Right lobe of liver (tissue), 4 donors: ENCODE measurements at regions not wholly inside any gene's neighbourhood (a gene's known extent, or its start where the extent isn't known, plus 50 kb on each side); places are given as distances from the start of the nearest gene placed in this dataset.

Source experiments
- POLR2A ChIP-seq: fragments of 450-650 bp; IDR thresholded peaks from one replicate; pipeline ENCODE4 v1.6.1; 2017; ENCODE audit warnings: antibody characterized with exemption, mild to moderate bottlenecking
- TF ChIP-seq, protein P1 (sequence below), 4 donors: fragments of 200-600 bp in 3 of 4; fragments of 450-650 bp in 1 of 4; IDR thresholded peaks; one replicate each; pipeline versions ENCODE4 v1.5.1 to v1.8.0; 2016 to 2022; ENCODE audit warnings: antibody characterized with exemption in 4 of 4, mild to moderate bottlenecking in 2 of 4
- donor health status: DM: no; HTN: no; CAD: no.
- donor health status: DM: no; HTN: no; CAD: no.
- donor health status: DM: no; HTN: yes; CAD: no.

DNA sequence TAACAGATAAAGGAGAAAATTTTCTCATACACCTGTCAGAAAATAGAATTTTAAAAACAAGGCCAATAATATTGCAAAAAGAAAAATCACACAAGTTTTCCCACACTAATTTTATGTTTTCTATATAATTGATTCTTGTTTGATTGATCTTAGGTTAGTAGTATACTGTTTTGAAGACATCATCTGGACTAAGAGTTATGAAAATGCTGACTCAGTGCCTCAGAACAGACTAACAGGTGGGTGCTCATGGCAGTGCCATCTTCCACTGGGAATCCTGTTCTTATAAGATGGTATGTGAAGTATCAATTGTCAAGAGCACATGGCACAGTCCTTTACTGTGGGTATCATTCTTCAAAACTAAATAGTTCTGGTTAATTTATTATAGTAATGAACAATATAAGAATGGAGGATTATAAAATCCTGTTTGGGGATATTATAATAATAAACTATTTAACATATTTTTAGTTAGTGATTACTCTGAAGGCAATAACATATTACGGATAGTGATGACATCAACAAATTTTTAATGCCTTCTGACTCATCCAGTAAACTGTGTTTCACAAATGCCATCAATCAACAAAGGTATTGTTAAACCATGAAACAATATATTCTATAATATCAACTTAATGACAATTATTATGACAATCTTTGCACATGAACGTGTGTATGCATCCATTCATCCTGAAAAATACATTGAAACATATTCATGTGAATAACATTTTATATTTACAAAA lies 384.6 kb upstream of the KHDRBS2 start:
- TF ChIP-seq POLR2A = no peak
- TF ChIP-seq, protein P1, sequence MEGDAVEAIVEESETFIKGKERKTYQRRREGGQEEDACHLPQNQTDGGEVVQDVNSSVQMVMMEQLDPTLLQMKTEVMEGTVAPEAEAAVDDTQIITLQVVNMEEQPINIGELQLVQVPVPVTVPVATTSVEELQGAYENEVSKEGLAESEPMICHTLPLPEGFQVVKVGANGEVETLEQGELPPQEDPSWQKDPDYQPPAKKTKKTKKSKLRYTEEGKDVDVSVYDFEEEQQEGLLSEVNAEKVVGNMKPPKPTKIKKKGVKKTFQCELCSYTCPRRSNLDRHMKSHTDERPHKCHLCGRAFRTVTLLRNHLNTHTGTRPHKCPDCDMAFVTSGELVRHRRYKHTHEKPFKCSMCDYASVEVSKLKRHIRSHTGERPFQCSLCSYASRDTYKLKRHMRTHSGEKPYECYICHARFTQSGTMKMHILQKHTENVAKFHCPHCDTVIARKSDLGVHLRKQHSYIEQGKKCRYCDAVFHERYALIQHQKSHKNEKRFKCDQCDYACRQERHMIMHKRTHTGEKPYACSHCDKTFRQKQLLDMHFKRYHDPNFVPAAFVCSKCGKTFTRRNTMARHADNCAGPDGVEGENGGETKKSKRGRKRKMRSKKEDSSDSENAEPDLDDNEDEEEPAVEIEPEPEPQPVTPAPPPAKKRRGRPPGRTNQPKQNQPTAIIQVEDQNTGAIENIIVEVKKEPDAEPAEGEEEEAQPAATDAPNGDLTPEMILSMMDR (IDR thresholded peaks at IDR 0.05) = no peak
